PC-3 (cell line): ENCODE measurements at regions not wholly inside any gene's neighbourhood (a gene's known extent, or its start where the extent isn't known, plus 50 kb on each side); places are given as distances from the start of the nearest gene placed in this dataset.

Experiments
- ATAC-seq: fragments of 200-7000 bp; cut with Tn5 transposase; 2 replicates; pipeline ENCODE4 v1.9.1; 2020; ENCODE audit warnings: mild to moderate bottlenecking, moderate library complexity
- BruUV-seq: library from RNA; stranded (reverse); fragments of 400-500 nt; replicated peaks from 2 replicates; lab custom pipeline; 2021; lab: Mats Ljungman, UMichigan
- CTCF ChIA-PET: fragments of 300-600 bp; sonication (Branson Sonifier 250); formaldehyde crosslinking; loops from one replicate; lab custom pipeline; 2022; ENCODE audit warnings: antibody characterized with exemption; lab: Charles Lee
- POLR2A ChIA-PET: fragments of 300-600 bp; sonication (Branson Sonifier 250); formaldehyde crosslinking; loops from one replicate; lab custom pipeline; 2022; ENCODE audit warnings: antibody characterized with exemption; ENCODE audit not compliant: unreplicated experiment; lab: Charles Lee
- DNase-seq: peaks from one replicate; pipeline ENCODE4 v3.0.0-alpha.2; 2015
- H2AFZ ChIP-seq: fragments of 300-600 bp; sonication (generic); 2 replicates; pipeline ENCODE4 v1.6.0; 2016; ENCODE audit warnings: antibody characterized with exemption, low read length
- H3F3A ChIP-seq: fragments of 300-600 bp; sonication (generic); one replicate; pipeline ENCODE4 v1.6.0; 2017; ENCODE audit warnings: antibody characterized with exemption, low read length, control low read depth, mild to moderate bottlenecking; ENCODE audit not compliant: unreplicated experiment
- H3K27ac ChIP-seq: fragments of 300-600 bp; sonication (generic); 2 replicates; pipeline ENCODE4 v1.5.1; 2016; ENCODE audit warnings: mild to moderate bottlenecking, low read length
- H3K27me3 ChIP-seq: fragments of 300-600 bp; sonication (generic); 2 replicates; pipeline ENCODE4 v1.6.1; 2016; ENCODE audit warnings: low read length, mixed read lengths
- H3K36me3 ChIP-seq: fragments of 300-600 bp; sonication (generic); 2 replicates; pipeline ENCODE4 v1.6.1; 2016; ENCODE audit warnings: low read depth, mixed run types, low read length, mixed read lengths
- H3K4me1 ChIP-seq: fragments of 300-600 bp; sonication (generic); 2 replicates; pipeline ENCODE4 v1.5.1; 2016; ENCODE audit warnings: low read length; ENCODE audit not compliant: insufficient read depth
- H3K4me2 ChIP-seq: fragments of 300-600 bp; sonication (generic); 2 replicates; pipeline ENCODE4 v1.6.0; 2016; ENCODE audit warnings: low read length
- H3K4me3 ChIP-seq: fragments of 300-600 bp; sonication (generic); 2 replicates; pipeline ENCODE4 v1.5.1; 2016; ENCODE audit warnings: mild to moderate bottlenecking, low read length, mixed read lengths
- H3K79me2 ChIP-seq: fragments of 300-600 bp; sonication (generic); 2 replicates; pipeline ENCODE4 v1.6.1; 2017; ENCODE audit warnings: low read length, mixed read lengths
- H3K9ac ChIP-seq: fragments of 300-600 bp; sonication (generic); 2 replicates; pipeline ENCODE4 v1.6.0; 2016; ENCODE audit warnings: mild to moderate bottlenecking, low read length
- H3K9me2 ChIP-seq: fragments of 300-600 bp; sonication (generic); replicated peaks from 2 replicates; pipeline ENCODE4 v1.6.1; 2016; ENCODE audit warnings: mixed run types, low read length, mixed read lengths
- H3K9me3 ChIP-seq: fragments of 300-600 bp; sonication (generic); 2 replicates; pipeline ENCODE4 v1.6.1; 2016; ENCODE audit warnings: low read length, mixed read lengths
- H4K20me1 ChIP-seq: fragments of 300-600 bp; sonication (generic); 2 replicates; pipeline ENCODE4 v1.6.1; 2016; ENCODE audit warnings: low read length, mixed read lengths
- EZH2 ChIP-seq: fragments of 300-600 bp; sonication (generic); IDR thresholded peaks from one replicate; pipeline ENCODE4 v1.6.1; 2017; ENCODE audit warnings: antibody characterized with exemption, mild to moderate bottlenecking, low read length; ENCODE audit not compliant: unreplicated experiment
- EZH2phosphoT487 ChIP-seq: fragments of 300-600 bp; sonication (generic); IDR thresholded peaks from 2 replicates; pipeline ENCODE4 v1.6.1; 2018; ENCODE audit warnings: mild to moderate bottlenecking, antibody characterized with exemption, low read length, borderline replicate concordance
- intact Hi-C: fragments of 100-400 bp; cut with micrococcal nuclease; formaldehyde crosslinking; loops from 2 replicates; pipeline ENCODE4 v1.9.0; 2023
- TF ChIP-seq, protein P1 (sequence below): fragments of 300-600 bp; sonication (generic); conservative IDR thresholded peaks from 2 replicates; pipeline ENCODE4 v1.5.1; 2017; ENCODE audit warnings: antibody characterized with exemption, low read depth, mild to moderate bottlenecking, low read length

GRCh38 chr6:137423451-137424168, 70.6 kb downstream of the OLIG3 start:
- no peak overlapping the region for H2AFZ ChIP-seq
- no peaks in the 10 kb centered on the region for H3K4me1 ChIP-seq
- H3K4me2 ChIP-seq, result no peak overlapping the region
- ATAC-seq, result no peak
- H3K9ac ChIP-seq, result no peak overlapping the region
- no peaks in the 10 kb centered on the region for H3K9me2 ChIP-seq
- ChIA-PET POLR2A (no interaction called here), CTCF (no interaction called here)
- H3K4me3 ChIP-seq, result no peak overlapping the region
- TF ChIP-seq EZH2phosphoT487 (no peak), EZH2 (no peak)
- TF ChIP-seq, protein P1, sequence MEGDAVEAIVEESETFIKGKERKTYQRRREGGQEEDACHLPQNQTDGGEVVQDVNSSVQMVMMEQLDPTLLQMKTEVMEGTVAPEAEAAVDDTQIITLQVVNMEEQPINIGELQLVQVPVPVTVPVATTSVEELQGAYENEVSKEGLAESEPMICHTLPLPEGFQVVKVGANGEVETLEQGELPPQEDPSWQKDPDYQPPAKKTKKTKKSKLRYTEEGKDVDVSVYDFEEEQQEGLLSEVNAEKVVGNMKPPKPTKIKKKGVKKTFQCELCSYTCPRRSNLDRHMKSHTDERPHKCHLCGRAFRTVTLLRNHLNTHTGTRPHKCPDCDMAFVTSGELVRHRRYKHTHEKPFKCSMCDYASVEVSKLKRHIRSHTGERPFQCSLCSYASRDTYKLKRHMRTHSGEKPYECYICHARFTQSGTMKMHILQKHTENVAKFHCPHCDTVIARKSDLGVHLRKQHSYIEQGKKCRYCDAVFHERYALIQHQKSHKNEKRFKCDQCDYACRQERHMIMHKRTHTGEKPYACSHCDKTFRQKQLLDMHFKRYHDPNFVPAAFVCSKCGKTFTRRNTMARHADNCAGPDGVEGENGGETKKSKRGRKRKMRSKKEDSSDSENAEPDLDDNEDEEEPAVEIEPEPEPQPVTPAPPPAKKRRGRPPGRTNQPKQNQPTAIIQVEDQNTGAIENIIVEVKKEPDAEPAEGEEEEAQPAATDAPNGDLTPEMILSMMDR, result no peak
- BruUV-seq, result no TSS peak
- no peaks in the 10 kb centered on the region for H3K36me3 ChIP-seq
- H3K79me2 ChIP-seq, result no peaks in the 10 kb centered on the region
- DNase-seq, result no peak
- no peaks in the 10 kb centered on the region for H3K9me3 ChIP-seq
- intact Hi-C loops, result no loop called here
- H3K27me3 ChIP-seq, result no peaks in the 10 kb centered on the region
- H3F3A ChIP-seq, result no peaks in the 10 kb centered on the region
- no peaks in the 10 kb centered on the region for H4K20me1 ChIP-seq
- no peak overlapping the region for H3K27ac ChIP-seq

- no TSS peak for BruUV-seq
- intact Hi-C loops, result no loop called here
These were observed 76.8 kb downstream of the OLIG3 start for GRCh38 chr6:137417396-137417795.

More at GRCh38 chr6:137417396-137417795, 76.8 kb downstream of the OLIG3 start:
- H3K4me1 ChIP-seq, result no peaks in the 10 kb centered on the region
- ATAC-seq (no peak), DNase-seq (no peak)
- no peak for TF ChIP-seq EZH2
- TF ChIP-seq, protein P1, result no peak
- no peak for TF ChIP-seq EZH2phosphoT487
- no peaks in the 10 kb centered on the region for H3F3A ChIP-seq
- H3K27me3 ChIP-seq, result peaks cover 11% of the 10 kb centered on the region
- H2AFZ ChIP-seq, result no peak overlapping the region
- H3K4me3 ChIP-seq, result no peak overlapping the region
- no peaks in the 10 kb centered on the region for H3K79me2 ChIP-seq
- no peaks in the 10 kb centered on the region for H3K36me3 ChIP-seq
- H4K20me1 ChIP-seq, result no peaks in the 10 kb centered on the region
- no peaks in the 10 kb centered on the region for H3K9me3 ChIP-seq
- no peak overlapping the region for H3K27ac ChIP-seq
- H3K4me2 ChIP-seq, result no peak overlapping the region
- no peaks in the 10 kb centered on the region for H3K9me2 ChIP-seq
- ChIA-PET POLR2A (no interaction called here), CTCF (no interaction called here)
- H3K9ac ChIP-seq, result no peak overlapping the region
